H9 (cell line): ENCODE measurements at regions not wholly inside any gene's neighbourhood (a gene's known extent, or its start where the extent isn't known, plus 50 kb on each side); places are given as distances from the start of the nearest gene placed in this dataset.

Source experiments
- DNase-seq: peaks from one replicate; pipeline ENCODE4 v3.0.0-alpha.2; 2017
- H2AFZ ChIP-seq: one replicate; pipeline ENCODE4 v1.6.1; 2013; ENCODE audit warnings: mild to moderate bottlenecking, low read length, control low read depth, moderate library complexity
- H2AK5ac ChIP-seq: 2 replicates; pipeline ENCODE4 v1.6.1; 2013; ENCODE audit warnings: low read length, control low read depth, mixed read lengths; ENCODE audit not compliant: insufficient read length
- H2BK120ac ChIP-seq: one replicate; pipeline ENCODE4 v1.6.1; 2013; ENCODE audit warnings: low read depth, mild to moderate bottlenecking, low read length, control low read depth, inconsistent platforms; ENCODE audit not compliant: poor library complexity, severe bottlenecking
- H2BK12ac ChIP-seq: 2 replicates; pipeline ENCODE4 v1.6.1; 2013; ENCODE audit warnings: low read length, control low read depth, mixed read lengths, low read depth; ENCODE audit not compliant: insufficient read length
- H2BK15ac ChIP-seq: 2 replicates; pipeline ENCODE4 v1.6.1; 2013; ENCODE audit warnings: low read depth, low read length, control low read depth
- H2BK20ac ChIP-seq: one replicate; pipeline ENCODE4 v1.6.1; 2013; ENCODE audit warnings: low read depth, mild to moderate bottlenecking, low read length, control low read depth, inconsistent platforms; ENCODE audit not compliant: poor library complexity, severe bottlenecking
- H2BK5ac ChIP-seq: 2 replicates; pipeline ENCODE4 v1.6.1; 2013; ENCODE audit warnings: low read length, control low read depth, mixed read lengths; ENCODE audit not compliant: insufficient read length
- H3K14ac ChIP-seq: 2 replicates; pipeline ENCODE4 v1.6.1; 2013; ENCODE audit warnings: low read length, control low read depth; ENCODE audit not compliant: insufficient read depth
- H3K18ac ChIP-seq: 2 replicates; pipeline ENCODE4 v1.6.1; 2013; ENCODE audit warnings: low read depth, mild to moderate bottlenecking, mixed read lengths, low read length, control low read depth; ENCODE audit not compliant: insufficient read length
- H3K23ac ChIP-seq: 2 replicates; pipeline ENCODE4 v1.6.1; 2013; ENCODE audit warnings: low read length, control low read depth, mixed read lengths, low read depth; ENCODE audit not compliant: insufficient read length
- H3K23me2 ChIP-seq: 2 replicates; pipeline ENCODE4 v1.6.1; 2013; ENCODE audit warnings: low read depth, mild to moderate bottlenecking, mixed read lengths, low read length, control low read depth; ENCODE audit not compliant: insufficient read length, poor library complexity, severe bottlenecking
- H3K27ac ChIP-seq: 2 replicates; pipeline ENCODE4 v1.5.1; 2013; ENCODE audit warnings: low read length, control low read depth, mixed read lengths, low read depth; ENCODE audit not compliant: insufficient read length
- H3K27me3 ChIP-seq: 2 replicates; pipeline ENCODE4 v1.6.1; 2013; ENCODE audit warnings: low read length, control low read depth, inconsistent platforms; ENCODE audit not compliant: insufficient read depth
- H3K4ac ChIP-seq: 2 replicates; pipeline ENCODE4 v1.6.1; 2013; ENCODE audit warnings: low read depth, mild to moderate bottlenecking, control low read depth, inconsistent platforms, low read length, moderate library complexity
- H3K4me1 ChIP-seq: 2 replicates; pipeline ENCODE4 v1.6.1; 2013; ENCODE audit warnings: low read length, control low read depth, inconsistent platforms; ENCODE audit not compliant: insufficient read depth
- H3K4me2 ChIP-seq: 2 replicates; pipeline ENCODE4 v1.6.1; 2013; ENCODE audit warnings: low read length, control low read depth, mixed read lengths; ENCODE audit not compliant: insufficient read length, insufficient read depth
- H3K56ac ChIP-seq: 2 replicates; pipeline ENCODE4 v1.6.1; 2013; ENCODE audit warnings: low read depth, mild to moderate bottlenecking, mixed read lengths, low read length, control low read depth; ENCODE audit not compliant: insufficient read length
- H3K79me1 ChIP-seq: 2 replicates; pipeline ENCODE4 v1.6.1; 2013; ENCODE audit warnings: low read depth, mild to moderate bottlenecking, moderate library complexity, low read length, control low read depth, inconsistent platforms; ENCODE audit not compliant: insufficient read depth, poor library complexity, severe bottlenecking
- H3K79me2 ChIP-seq: 2 replicates; pipeline ENCODE4 v1.6.1; 2013; ENCODE audit warnings: low read length, control low read depth, inconsistent platforms; ENCODE audit not compliant: insufficient read depth
- H3K9ac ChIP-seq: 2 replicates; pipeline ENCODE4 v1.6.1; 2013; ENCODE audit warnings: low read length, control low read depth, mixed read lengths; ENCODE audit not compliant: insufficient read length; ENCODE audit errors: extremely low read depth
- H3K9me3 ChIP-seq: one replicate; pipeline ENCODE4 v1.6.1; 2013; ENCODE audit warnings: low read depth, low read length, inconsistent platforms; ENCODE audit not compliant: control insufficient read depth
- H3T11ph ChIP-seq: one replicate; pipeline ENCODE4 v1.6.1; 2013; ENCODE audit warnings: mild to moderate bottlenecking, low read length, control low read depth, inconsistent platforms
- H4K20me1 ChIP-seq: one replicate; pipeline ENCODE4 v1.6.1; 2013; ENCODE audit not compliant: control insufficient read depth, insufficient read length, insufficient read depth
- H4K5ac ChIP-seq: 2 replicates; pipeline ENCODE4 v1.6.1; 2013; ENCODE audit warnings: low read depth, mild to moderate bottlenecking, mixed read lengths, low read length, control low read depth; ENCODE audit not compliant: insufficient read length
- H4K8ac ChIP-seq: replicated peaks from 2 replicates; pipeline ENCODE4 v1.6.1; 2013; ENCODE audit warnings: low read length, control low read depth, mixed read lengths, low read depth; ENCODE audit not compliant: insufficient read length
- H4K91ac ChIP-seq: 2 replicates; pipeline ENCODE4 v1.6.1; 2013; ENCODE audit warnings: low read depth, mild to moderate bottlenecking, moderate library complexity, mixed read lengths, low read length, control low read depth; ENCODE audit not compliant: insufficient read length
- H3K27ac Mint-ChIP-seq, 3 experiments: 2 replicates in 2 of 3; 3 replicates in 1 of 3; pipeline ENCODE4 v1.8.0; 2020 to 2021; ENCODE audit warnings: mixed read lengths in 3 of 3, mild to moderate bottlenecking in 1 of 3, moderate library complexity in 1 of 3
- H3K27me3 Mint-ChIP-seq: 2 replicates; pipeline ENCODE4 v1.8.0; 2021; ENCODE audit warnings: low read depth, mild to moderate bottlenecking, moderate library complexity, mixed read lengths
- H3K36me3 Mint-ChIP-seq, 3 experiments: 2 replicates in 2 of 3; 3 replicates in 1 of 3; pipeline ENCODE4 v1.8.0; 2020 to 2021; ENCODE audit warnings: low read depth in 3 of 3, mixed read lengths in 3 of 3; ENCODE audit not compliant: insufficient read depth in 1 of 3
- H3K4me1 Mint-ChIP-seq, 2 experiments: 2 replicates each; pipeline ENCODE4 v1.8.0; 2020; ENCODE audit warnings: mixed read lengths in 2 of 2
- H3K4me3 Mint-ChIP-seq, 2 experiments: 2 replicates in 1 of 2; 3 replicates in 1 of 2; pipeline ENCODE4 v1.8.0; 2020 to 2021; ENCODE audit warnings: mild to moderate bottlenecking in 2 of 2, mixed read lengths in 2 of 2, moderate library complexity in 1 of 2
- H3K9me3 Mint-ChIP-seq, 2 experiments: 2 replicates in 1 of 2; 3 replicates in 1 of 2; pipeline ENCODE4 v1.8.0; 2020; ENCODE audit warnings: mild to moderate bottlenecking in 2 of 2, mixed read lengths in 2 of 2, moderate library complexity in 1 of 2
- CTCF ChIP-seq: fragments of 200-600 bp; sonication (generic); conservative IDR thresholded peaks from 3 replicates; pipeline ENCODE4 v1.8.0; 2021; ENCODE audit warnings: antibody characterized with exemption, mild to moderate bottlenecking
- WGBS: extraction: QIAGEN DNeasy Blood & Tissue Kit; methylation state at CpG from one replicate; pipeline ENCODE4 v1.1.7; 2013; ENCODE audit warnings: missing lambda C conversion rate, low lambda C conversion rate, mixed read lengths; ENCODE audit not compliant: insufficient read length; ENCODE audit errors: extremely low coverage; 5-methylcytosine and 5-hydroxymethylcytosine counted together

- no peaks in the 10 kb centered on the region for H3K9me3 Mint-ChIP-seq
- Histone ChIP-seq H3K27ac (no peak overlapping the region), H4K8ac (no peak overlapping the region), H3K27me3 (no peaks in the 10 kb centered on the region), H2BK5ac (no peak overlapping the region), H3K4me1 (no peaks in the 10 kb centered on the region), H4K20me1 (no peaks in the 10 kb centered on the region), H3K79me2 (no peaks in the 10 kb centered on the region), H3K18ac (no peak overlapping the region), H3K9me3 (no peaks in the 10 kb centered on the region), H4K91ac (no peak overlapping the region), H3T11ph (no peak overlapping the region), H3K23ac (no peak overlapping the region), H3K79me1 (no peaks in the 10 kb centered on the region), H2BK120ac (no peak overlapping the region), H3K9ac (no peak overlapping the region), H3K56ac (no peak overlapping the region), H2BK20ac (no peak overlapping the region), H3K23me2 (no peaks in the 10 kb centered on the region), H4K5ac (no peak overlapping the region), H2AFZ (no peak overlapping the region), H2AK5ac (no peak overlapping the region), H2BK12ac (no peak overlapping the region), H2BK15ac (no peak overlapping the region), H3K14ac (no peak overlapping the region), H3K4ac (no peak overlapping the region), H3K4me2 (no peak overlapping the region)
- WGBS, result no CpG with 5 or more reads among the region's 2 CpGs
- H3K4me1 Mint-ChIP-seq, result peaks cover 14 to 17% of the 10 kb centered on the region in 2 experiments
- no peak overlapping the region for H3K4me3 Mint-ChIP-seq
- no peaks in the 10 kb centered on the region for H3K36me3 Mint-ChIP-seq
- H3K27me3 Mint-ChIP-seq, result no peaks in the 10 kb centered on the region
- no peak for DNase-seq
- H3K27ac Mint-ChIP-seq, result no peak overlapping the region
- no peak for TF ChIP-seq CTCF
These were observed 477.9 kb upstream of the MIR17HG start for GRCh38 chr13:90869580-90869979.
